B cell (primary cell): ENCODE measurements at regions not wholly inside any gene's neighbourhood (a gene's known extent, or its start where the extent isn't known, plus 50 kb on each side); places are given as distances from the start of the nearest gene placed in this dataset.

ENCODE experiments used
- ATAC-seq: fragments of 200-7000 bp; cut with Tn5 transposase; one replicate; pipeline ENCODE4 v1.10.0; 2021; ENCODE audit warnings: low read depth, mild to moderate bottlenecking, moderate number of reproducible peaks, moderate library complexity
- CTCF ChIA-PET: fragments of 350-600 bp; sonication (Branson Sonifier 250); formaldehyde crosslinking; loops from one replicate; lab custom pipeline; 2021; ENCODE audit warnings: antibody characterized with exemption, inconsistent platforms; lab: Charles Lee
- POLR2A ChIA-PET: fragments of 350-600 bp; sonication (Branson Sonifier 250); formaldehyde crosslinking; loops from one replicate; lab custom pipeline; 2021; ENCODE audit warnings: antibody characterized with exemption; lab: Charles Lee
- DNase-seq: peaks from one replicate; pipeline ENCODE4 v3.0.0; 2013
- H2AFZ ChIP-seq: 2 replicates; pipeline ENCODE4 v1.6.1; 2012; ENCODE audit warnings: mild to moderate bottlenecking, low read depth, low read length; ENCODE audit not compliant: insufficient read depth, poor library complexity, severe bottlenecking
- H3K27ac ChIP-seq, 2 donors: 1 replicate in 1 of 2; 2 replicates in 1 of 2; pipeline ENCODE4 v1.5.1; 2012 to 2013; ENCODE audit warnings: low read length in 2 of 2, mild to moderate bottlenecking in 2 of 2, moderate library complexity in 1 of 2
- H3K27me3 ChIP-seq, 4 experiments: fragments of 200-600 bp in 1 of 4; sonication (generic) in 1 of 4; replicated peaks in 1 of 4; 1 replicate in 2 of 4; 2 replicates in 2 of 4; pipeline versions ENCODE4 v1.6.1 to v1.7.0; 2013 to 2016; ENCODE audit warnings: low read length in 3 of 4, mild to moderate bottlenecking in 2 of 4, mixed read lengths in 1 of 4, moderate library complexity in 1 of 4; ENCODE audit not compliant: insufficient read depth in 4 of 4, control insufficient read depth in 3 of 4; ENCODE audit errors: control extremely low read depth in 1 of 4
- H3K36me3 ChIP-seq, 2 experiments: replicated peaks in 1 of 2; 1 replicate in 1 of 2; 2 replicates in 1 of 2; pipeline versions ENCODE4 v1.6.1 to v1.7.1; 2013; ENCODE audit warnings: low read length in 1 of 2; ENCODE audit not compliant: insufficient read depth in 2 of 2, control insufficient read depth in 1 of 2; ENCODE audit errors: control extremely low read depth in 1 of 2, extremely low read depth in 1 of 2
- H3K4me1 ChIP-seq, 2 donors: fragments of 200-600 bp in 1 of 2; sonication (generic) in 1 of 2; 1 replicate in 1 of 2; 2 replicates in 1 of 2; pipeline versions ENCODE4 v1.5.1 to v1.6.1; 2013 to 2017; ENCODE audit warnings: low read length in 2 of 2; ENCODE audit not compliant: control insufficient read depth in 2 of 2, insufficient read depth in 2 of 2
- H3K4me2 ChIP-seq: replicated peaks from 2 replicates; pipeline ENCODE3; 2012; ENCODE audit warnings: mild to moderate bottlenecking, low read depth, low read length; ENCODE audit not compliant: poor library complexity, severe bottlenecking
- H3K4me3 ChIP-seq, 5 experiments: fragments of 200-600 bp in 1 of 5; sonication (generic) in 1 of 5; 1 replicate in 3 of 5; 2 replicates in 2 of 5; pipeline versions ENCODE4 v1.5.1 to v1.7.0; 2011 to 2016; ENCODE audit warnings: low read length in 4 of 5, mild to moderate bottlenecking in 4 of 5, low read depth in 2 of 5, control low read depth in 1 of 5, moderate library complexity in 1 of 5; ENCODE audit not compliant: insufficient read depth in 1 of 5; ENCODE audit errors: control extremely low read depth in 1 of 5, extremely low read depth in 1 of 5
- H3K79me2 ChIP-seq: fragments of 200-600 bp; sonication (generic); one replicate; pipeline ENCODE4 v1.6.0; 2016; ENCODE audit warnings: low read length; ENCODE audit not compliant: control insufficient read depth, insufficient read depth
- H3K9ac ChIP-seq: fragments of 200-600 bp; sonication (generic); 2 replicates; pipeline ENCODE4 v1.6.1; 2017; ENCODE audit warnings: mild to moderate bottlenecking, low read length, moderate library complexity
- H3K9me3 ChIP-seq, 3 donors: one replicate each; pipeline versions ENCODE4 v1.6.1 to v1.7.1; 2013; ENCODE audit warnings: low read length in 2 of 3; ENCODE audit not compliant: control insufficient read depth in 2 of 3, insufficient read depth in 1 of 3; ENCODE audit errors: control extremely low read depth in 1 of 3
- H4K20me1 ChIP-seq: 2 replicates; pipeline ENCODE4 v1.6.0; 2012; ENCODE audit warnings: mild to moderate bottlenecking, low read length; ENCODE audit not compliant: insufficient read depth, control insufficient read depth, poor library complexity, severe bottlenecking
- H3K27ac Mint-ChIP-seq: one replicate; pipeline ENCODE4 v1.8.0; 2021; ENCODE audit warnings: mixed read lengths
- H3K27me3 Mint-ChIP-seq: one replicate; pipeline ENCODE4 v1.8.0; 2021; ENCODE audit warnings: mixed read lengths
- H3K4me1 Mint-ChIP-seq: one replicate; pipeline ENCODE4 v1.8.0; 2021; ENCODE audit warnings: mixed read lengths
- H3K4me3 Mint-ChIP-seq: one replicate; pipeline ENCODE4 v1.8.0; 2021; ENCODE audit warnings: mixed read lengths
- H3K9me3 Mint-ChIP-seq: one replicate; pipeline ENCODE4 v1.8.0; 2022; ENCODE audit warnings: mixed read lengths; ENCODE audit not compliant: insufficient read depth
- CTCF ChIP-seq: fragments of 200-600 bp; IDR thresholded peaks from one replicate; pipeline ENCODE4 v1.8.0; 2022; ENCODE audit warnings: antibody characterized with exemption, mild to moderate bottlenecking
- EZH2 ChIP-seq: IDR thresholded peaks from 2 replicates; pipeline ENCODE4 v1.6.1; 2012; ENCODE audit warnings: borderline replicate concordance, low read depth, mild to moderate bottlenecking, moderate library complexity, low read length; ENCODE audit not compliant: insufficient read depth, poor library complexity, severe bottlenecking
- WGBS: methylation state at CpG from one replicate; pipeline ENCODE4 v1.1.5; 2013; ENCODE audit warnings: missing lambda C conversion rate; ENCODE audit not compliant: insufficient coverage; 5-methylcytosine and 5-hydroxymethylcytosine counted together
- intact Hi-C: fragments of 100-400 bp; cut with micrococcal nuclease; formaldehyde crosslinking; loops from one replicate; pipeline ENCODE4 v1.10.0; 2022

- H3K4me3 Mint-ChIP-seq: no peak overlapping the region
Observed at GRCh38 chr1:59034925-59035324, 251.1 kb upstream of the JUN start.

GRCh38 chr1:59039551-59039950 is 255.7 kb upstream of the JUN start:
- no peaks in the 10 kb centered on the region for H3K36me3 ChIP-seq
- Mint-ChIP-seq H3K27ac (no peak overlapping the region), H3K9me3 (no peaks in the 10 kb centered on the region), H3K27me3 (no peaks in the 10 kb centered on the region), H3K4me3 (no peak overlapping the region), H3K4me1 (no peaks in the 10 kb centered on the region)
- H3K4me3 ChIP-seq: no peak overlapping the region
- H3K9me3 ChIP-seq: peaks cover 0 to 3% (median 0%) of the 10 kb centered on the region in 3 donors
- H3K4me2 ChIP-seq: no peak overlapping the region
- H3K27ac ChIP-seq: no peak overlapping the region
- no peaks in the 10 kb centered on the region for H3K27me3 ChIP-seq
- POLR2A ChIA-PET: interaction anchor here (0.8 kb wide), 1 partner anchor 26 kb away, joined by 5 read pairs; no protein-coding TSS in a partner anchor
- WGBS: 100% methylated on average over 2 of the region's 5 CpGs
- H3K9ac ChIP-seq: no peak overlapping the region
- no peak for ATAC-seq
- H3K79me2 ChIP-seq: no peaks in the 10 kb centered on the region
- no peaks in the 10 kb centered on the region for H4K20me1 ChIP-seq
- TF ChIP-seq EZH2: no peak
- no peak for TF ChIP-seq CTCF
- intact Hi-C loops: no loop called here
- CTCF ChIA-PET: interaction anchor here (0.8 to 1.0 kb wide), 2 partner anchors 15 to 19 kb away, joined by 3 read pairs; no protein-coding TSS in a partner anchor
- H3K4me1 ChIP-seq: no peaks in the 10 kb centered on the region
- no peak for DNase-seq
- H2AFZ ChIP-seq: no peak overlapping the region

More at GRCh38 chr1:59034925-59035324, 251.1 kb upstream of the JUN start:
- peaks cover 0 to 8% (median 0%) of the 10 kb centered on the region in 3 donors for H3K9me3 ChIP-seq
- Mint-ChIP-seq H3K27me3 (no peaks in the 10 kb centered on the region), H3K9me3 (no peaks in the 10 kb centered on the region), H3K4me1 (no peaks in the 10 kb centered on the region), H3K27ac (no peak overlapping the region)
- 84% methylated on average over 6 of the region's 10 CpGs for WGBS
- H4K20me1 ChIP-seq: no peaks in the 10 kb centered on the region
- H3K9ac ChIP-seq: no peak overlapping the region
- H3K27me3 ChIP-seq: no peaks in the 10 kb centered on the region
- DNase-seq: no peak
- no peaks in the 10 kb centered on the region for H3K36me3 ChIP-seq
- ATAC-seq: no peak
- H3K4me2 ChIP-seq: no peak overlapping the region
- H2AFZ ChIP-seq: no peak overlapping the region
- intact Hi-C loops: no loop called here
- TF ChIP-seq CTCF (no peak), EZH2 (no peak)
- ChIA-PET CTCF (interaction anchor here (1.3 kb wide), 1 partner anchor 14 kb away, joined by 3 read pairs; no protein-coding TSS in a partner anchor), POLR2A (no interaction called here)
- H3K4me1 ChIP-seq: no peaks in the 10 kb centered on the region
- H3K27ac ChIP-seq: no peak overlapping the region
- H3K79me2 ChIP-seq: no peaks in the 10 kb centered on the region
- no peak overlapping the region for H3K4me3 ChIP-seq
